HG03457 (cell line): ENCODE measurements at regions not wholly inside any gene's neighbourhood (a gene's known extent, or its start where the extent isn't known, plus 50 kb on each side); places are given as distances from the start of the nearest gene placed in this dataset.
"Not testable (repeated sequence)": the region's sequence is repeated elsewhere in the genome, so short reads cannot be mapped to it uniquely, and the experiment has no call there.

Experiments
- ATAC-seq: cut with Tn5 transposase; IDR thresholded peaks from one replicate; pipeline ENCODE4 v1.9.1; 2021; ENCODE audit warnings: moderate number of reproducible peaks; ENCODE audit not compliant: unreplicated experiment

DNA sequence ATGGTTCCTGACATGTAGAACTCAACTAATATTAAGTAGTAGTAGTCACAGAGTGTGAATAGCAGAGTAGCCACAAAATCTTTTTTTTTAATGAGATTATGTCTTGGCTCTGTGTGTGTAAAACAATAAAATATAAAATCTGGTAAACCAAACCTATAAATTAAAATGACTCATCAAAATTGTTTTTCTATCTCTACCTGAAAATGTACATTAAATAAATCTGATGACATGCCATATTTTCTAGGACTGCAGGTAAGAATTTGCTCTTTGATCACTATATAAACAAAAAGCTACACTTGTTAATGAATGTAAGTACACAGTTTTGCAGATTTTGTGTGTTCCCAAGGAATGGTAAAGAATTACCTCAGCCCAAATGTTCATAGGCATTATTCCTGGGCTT lies 1231.5 kb downstream of the JRKL start:
- ATAC-seq = no peak

DNA sequence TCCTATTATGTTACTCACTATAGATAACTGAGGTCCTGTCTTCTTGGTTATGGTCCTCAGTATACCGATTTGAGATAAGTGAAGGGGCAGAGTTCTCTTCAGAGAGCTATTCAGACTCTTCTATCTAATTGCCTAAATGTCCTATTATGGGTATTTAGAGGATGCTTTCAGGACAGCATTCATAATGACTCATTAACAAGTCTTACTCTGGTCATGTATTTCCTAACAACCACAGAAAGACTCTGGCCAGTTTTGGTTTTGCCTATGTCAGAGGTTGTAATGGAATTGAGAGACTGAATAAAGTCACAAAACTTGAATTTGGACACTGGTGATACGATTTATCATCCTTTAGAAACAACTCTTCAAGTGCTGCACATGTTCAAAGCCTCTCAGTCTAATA lies 1233.0 kb downstream of the JRKL start:
- ATAC-seq = no peak

DNA sequence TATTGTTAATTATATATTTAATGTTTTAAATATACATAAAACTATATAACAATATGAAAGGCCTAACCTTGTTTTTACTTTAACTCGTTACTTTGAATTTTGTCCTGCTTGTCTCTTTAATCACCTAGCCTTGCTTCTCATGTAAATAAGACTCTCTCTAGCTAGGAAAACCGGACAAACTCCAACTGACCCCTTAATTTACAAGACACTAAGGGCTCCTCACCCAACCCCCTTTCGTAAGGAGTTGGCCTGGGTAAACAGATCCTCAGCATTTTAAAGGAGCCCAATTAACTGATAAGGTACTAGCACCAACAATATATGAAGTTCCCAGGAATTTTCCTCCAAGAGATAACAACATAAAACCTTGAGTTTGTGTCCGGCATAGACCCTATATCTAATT lies 1246.9 kb downstream of the JRKL start:
- ATAC-seq = not testable (repeated sequence)

DNA sequence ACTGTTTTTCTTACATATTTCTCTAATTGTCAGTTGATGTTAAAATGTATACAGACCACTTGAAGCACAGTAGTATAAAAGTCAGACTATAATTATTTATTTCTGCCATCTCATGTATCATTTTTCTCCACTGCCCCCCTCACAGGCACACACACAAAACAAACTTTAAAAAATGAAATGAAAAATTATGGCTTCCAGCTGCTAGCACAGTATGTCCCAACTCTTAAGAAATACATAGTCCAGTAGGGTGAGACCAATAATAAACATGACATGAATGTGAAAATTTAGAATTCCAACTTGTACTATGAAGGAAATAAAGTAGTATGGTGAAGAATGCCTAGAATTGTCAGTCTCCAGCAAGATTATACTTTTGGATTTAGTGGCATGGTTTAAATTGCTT lies 1247.9 kb downstream of the JRKL start:
- no peak for ATAC-seq

DNA sequence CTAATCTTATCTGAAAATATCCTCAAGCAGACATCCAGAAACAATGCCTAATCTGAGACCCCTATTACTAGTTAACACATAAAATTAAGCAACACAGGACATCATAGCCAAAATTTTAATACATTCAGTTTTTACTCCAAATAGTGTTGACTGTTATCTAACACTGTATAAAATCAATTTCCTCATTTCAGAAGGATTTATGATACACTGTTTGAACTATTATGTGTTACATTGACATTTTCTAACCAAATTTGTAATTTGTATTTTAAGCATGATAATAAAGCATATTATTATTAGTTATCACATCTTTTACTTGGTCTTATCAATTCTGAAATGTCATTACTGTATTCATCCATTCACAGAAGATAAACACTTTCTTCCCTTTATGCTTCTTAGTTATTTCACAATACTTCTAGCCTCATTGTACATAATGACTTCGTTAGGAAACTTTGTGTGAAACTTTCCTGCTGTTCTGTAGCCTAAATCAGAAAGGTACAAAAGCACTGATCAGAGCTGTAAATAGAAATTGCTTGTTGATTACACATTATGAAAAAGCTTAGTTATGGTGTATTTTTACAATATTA lies 1248.9 kb downstream of the JRKL start:
- ATAC-seq = no peak

DNA sequence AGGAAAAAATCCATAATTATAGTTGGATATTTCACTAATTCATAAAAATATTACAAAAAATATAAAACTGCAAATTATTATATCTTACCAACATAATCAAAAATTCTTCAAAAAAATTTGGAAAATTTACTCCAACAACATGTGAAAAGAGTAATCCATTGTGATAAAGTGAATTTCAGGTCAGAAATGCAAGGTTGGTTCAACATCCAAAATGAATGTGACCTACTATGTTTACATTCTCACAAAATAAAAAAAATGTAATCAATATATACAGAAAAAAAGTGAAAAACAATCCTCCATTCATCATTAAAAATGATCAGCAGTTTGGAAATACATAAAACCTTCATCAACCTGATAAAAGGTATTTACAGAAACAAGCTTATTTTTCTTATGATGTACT lies 1252.2 kb downstream of the JRKL start:
- ATAC-seq = no peak

DNA sequence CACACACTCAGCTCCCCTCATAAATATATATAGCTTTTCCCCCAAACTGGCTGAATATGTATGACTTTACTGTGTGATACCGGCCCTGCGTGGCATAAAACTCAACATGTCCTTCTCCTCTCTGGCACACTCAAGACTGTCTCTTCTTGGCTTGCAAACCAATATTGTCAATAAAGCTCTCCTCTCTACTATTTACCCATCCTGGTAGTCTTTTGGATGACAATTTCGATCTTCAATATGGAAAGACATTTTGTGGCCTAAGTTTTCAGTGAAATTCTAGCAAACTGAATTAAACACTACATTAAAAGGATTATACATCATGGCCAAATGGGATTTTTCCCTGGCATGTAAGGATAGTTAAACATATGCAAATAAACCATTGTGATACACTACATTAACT lies 1255.9 kb downstream of the JRKL start:
- no peak for ATAC-seq

DNA sequence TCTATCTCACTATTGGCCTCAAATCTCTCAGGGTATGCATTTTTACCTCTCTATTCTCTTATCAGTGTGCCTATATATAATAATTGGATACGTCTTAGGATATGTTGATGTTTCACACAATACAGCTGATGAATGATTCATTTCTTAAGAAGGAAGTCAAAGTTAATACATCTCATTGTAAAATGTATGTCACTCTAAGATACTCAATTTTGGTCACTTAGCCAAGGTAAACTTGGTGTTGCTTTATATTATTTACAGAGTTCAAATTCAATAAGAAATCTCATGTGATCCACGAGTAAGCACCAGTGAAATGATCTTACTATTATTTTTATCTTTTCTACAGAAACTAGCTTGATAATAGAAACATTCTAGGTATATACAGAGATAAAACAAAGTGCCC lies 1266.5 kb downstream of the JRKL start:
- no peak for ATAC-seq

DNA sequence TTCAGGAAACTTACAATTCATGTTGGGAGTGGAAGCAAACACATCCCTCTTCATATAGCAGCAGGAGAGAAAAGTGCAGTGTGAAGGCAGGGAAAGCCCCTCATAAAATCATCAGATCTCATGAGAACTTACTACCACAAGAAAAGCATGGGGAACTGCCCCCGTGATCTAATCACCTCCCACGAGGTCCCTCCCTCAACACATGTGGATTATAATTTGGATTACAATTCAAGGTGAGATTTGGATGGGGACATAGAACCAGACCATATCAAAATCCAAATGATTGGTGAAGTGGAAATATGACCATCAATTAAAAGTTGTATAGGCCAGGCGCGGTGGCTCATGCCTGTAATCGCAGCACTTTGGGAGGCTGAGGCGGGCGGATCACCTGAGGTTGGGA lies 1268.0 kb downstream of the JRKL start:
- ATAC-seq = no peak

DNA sequence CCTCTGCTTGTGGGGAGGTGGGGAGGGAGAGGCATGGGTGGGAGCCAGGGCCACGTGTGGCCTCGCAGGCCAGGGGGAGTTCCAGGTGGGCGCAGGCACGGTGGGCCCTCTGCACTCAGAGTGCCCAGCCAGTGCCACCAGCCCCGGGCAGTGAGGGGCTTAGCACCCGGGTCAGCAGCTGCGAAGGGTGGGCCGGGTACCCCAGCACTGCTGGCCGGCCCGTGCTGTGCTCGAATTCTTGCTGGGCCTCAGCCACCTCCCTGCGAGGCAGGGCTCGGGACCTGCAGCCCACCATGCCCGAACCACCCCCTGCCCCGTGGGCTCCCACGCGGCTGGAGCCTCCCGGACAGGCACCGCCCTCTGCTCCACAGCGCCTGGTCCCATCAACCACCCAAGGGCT lies 1277.2 kb downstream of the JRKL start:
- ATAC-seq = no peak

DNA sequence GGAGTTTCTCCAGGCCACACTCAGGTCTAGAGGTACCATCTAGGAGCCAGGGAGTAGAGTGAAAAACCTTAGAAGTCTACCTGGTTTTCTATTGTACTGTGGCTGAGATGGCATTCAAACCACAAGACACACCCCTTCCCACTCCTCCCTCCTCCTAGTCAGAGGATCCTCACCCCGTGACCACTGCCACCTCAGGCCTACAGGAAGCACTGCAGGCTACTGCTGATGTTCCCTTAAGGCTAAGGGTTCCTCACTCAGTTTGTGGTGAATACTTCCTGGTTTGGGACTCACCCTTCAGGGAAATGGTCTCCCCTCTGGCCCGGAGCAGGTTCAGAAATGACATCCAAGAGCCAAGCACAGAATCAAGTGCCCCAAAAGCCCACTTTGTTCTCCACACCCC lies 1293.9 kb downstream of the JRKL start:
- no peak for ATAC-seq

DNA sequence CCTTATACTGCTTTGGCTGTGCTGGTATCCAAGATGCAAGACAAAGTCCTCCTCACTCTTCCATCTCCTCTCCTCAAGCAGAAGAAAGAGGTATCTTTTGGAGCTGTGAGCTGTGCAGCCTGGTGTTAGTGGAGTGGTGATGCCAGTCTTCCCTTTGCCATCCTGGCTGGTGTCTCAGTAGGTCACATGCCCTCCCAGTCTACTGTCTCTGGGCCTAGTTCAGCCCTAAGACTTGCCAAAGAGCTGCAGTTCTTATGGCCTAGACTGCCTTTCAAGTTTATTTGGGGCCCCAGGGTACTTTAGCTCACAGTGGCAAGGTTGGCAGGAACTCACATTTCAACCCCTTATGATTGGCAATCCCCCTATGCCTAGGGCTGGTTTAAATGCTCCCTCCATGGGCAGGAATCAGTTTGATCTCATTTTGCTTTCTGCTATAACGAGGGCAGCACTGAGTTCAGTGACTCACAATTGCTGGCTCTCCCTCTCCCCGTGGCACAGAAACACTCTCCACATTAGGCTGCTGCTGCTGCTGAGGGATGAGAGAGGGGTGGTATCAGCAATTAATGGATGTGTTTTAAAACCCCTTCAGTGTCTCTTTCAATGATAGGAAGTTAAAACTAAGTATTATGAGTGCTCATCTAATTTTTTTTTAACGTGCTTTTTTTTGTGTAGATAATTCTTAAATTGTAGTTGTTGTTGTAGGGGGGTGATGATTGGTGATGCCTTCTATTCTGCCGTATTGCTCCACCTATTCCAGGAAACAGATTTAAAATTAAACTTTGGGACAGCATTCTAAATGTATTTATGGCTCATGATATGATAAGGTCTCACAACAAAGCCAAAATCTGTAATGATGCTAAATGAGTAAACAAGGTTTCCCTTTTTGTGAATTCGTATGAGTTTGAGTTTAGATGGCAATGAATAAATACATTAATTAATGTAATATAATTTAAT lies 1295.0 kb downstream of the JRKL start:
- no peak for ATAC-seq

DNA sequence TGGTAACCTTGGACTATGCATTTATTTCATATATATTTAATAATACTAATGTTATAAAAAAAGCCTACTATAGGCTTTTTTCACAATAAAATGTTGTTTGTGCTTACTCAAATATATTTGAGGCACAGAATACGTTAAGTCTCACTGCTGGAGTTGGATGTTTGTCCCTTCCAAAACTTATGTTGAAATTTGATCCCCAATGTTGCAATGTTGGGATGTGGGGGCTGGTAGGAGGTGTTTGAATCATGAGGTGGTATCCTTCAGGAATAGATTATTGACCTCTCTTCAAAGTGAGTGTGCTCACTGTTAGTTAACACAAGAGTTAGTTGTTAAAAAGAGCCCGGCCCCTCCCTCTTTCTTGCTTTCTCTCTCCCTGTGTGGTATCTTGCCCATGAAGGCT lies 1295.9 kb downstream of the JRKL start:
- ATAC-seq = no peak

DNA sequence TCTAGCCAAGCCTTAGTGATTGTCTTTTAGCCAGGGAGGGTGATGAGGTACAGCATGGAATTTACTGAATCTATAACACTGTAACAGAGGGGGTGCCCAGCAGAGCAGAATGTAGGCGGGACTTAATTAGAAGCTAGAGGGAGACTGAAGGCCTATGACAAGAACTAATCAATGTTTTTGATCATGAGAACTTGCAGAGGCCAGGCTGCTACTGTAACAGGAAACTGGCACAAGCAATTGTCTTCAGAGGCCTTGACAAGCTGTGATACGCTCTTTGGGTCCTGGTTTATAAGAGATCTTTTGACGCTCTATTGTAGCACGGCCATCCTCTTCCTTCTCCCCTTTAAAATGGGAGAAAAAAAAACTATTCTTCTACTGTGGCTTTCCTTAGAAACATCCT lies 1297.3 kb downstream of the JRKL start:
- no peak for ATAC-seq

DNA sequence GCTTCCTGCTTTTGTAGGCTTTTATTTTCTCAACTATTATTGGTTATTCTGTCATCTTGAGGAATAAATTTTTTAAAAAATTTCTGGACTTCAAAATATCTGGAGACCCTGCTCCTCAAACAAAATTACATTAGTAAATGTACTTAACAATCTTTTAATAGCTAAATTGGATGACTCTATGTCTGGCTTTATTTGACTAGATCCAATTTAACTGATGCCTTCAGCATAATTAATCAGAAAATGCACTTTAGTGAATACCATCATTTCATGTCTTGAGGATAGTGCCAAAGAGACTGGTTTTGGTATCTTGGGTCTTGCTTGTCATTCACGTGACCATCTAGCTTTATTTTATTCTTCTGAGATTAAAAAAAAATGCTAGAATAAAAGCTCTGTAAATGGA lies 1301.2 kb downstream of the JRKL start:
- no peak for ATAC-seq

DNA sequence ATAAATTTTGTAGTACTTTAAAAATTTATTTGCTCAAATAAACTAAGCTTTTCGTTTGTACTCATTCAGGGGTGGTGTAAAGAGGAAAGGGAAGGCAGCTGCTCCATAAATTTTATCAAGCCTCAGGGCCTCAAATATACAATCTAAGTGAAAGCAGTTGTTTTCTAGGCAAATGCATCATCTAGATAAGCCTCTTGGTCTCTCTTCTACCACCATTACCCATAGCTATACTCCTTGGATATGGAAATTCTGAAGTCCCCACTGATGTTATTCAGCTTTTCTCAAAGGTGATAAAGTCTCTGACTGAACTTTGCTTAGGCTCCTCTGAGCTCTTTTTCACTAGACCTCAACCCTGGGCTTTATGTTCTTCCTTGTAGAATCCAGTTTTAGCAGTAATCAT lies 1313.1 kb downstream of the JRKL start:
- ATAC-seq = no peak

DNA sequence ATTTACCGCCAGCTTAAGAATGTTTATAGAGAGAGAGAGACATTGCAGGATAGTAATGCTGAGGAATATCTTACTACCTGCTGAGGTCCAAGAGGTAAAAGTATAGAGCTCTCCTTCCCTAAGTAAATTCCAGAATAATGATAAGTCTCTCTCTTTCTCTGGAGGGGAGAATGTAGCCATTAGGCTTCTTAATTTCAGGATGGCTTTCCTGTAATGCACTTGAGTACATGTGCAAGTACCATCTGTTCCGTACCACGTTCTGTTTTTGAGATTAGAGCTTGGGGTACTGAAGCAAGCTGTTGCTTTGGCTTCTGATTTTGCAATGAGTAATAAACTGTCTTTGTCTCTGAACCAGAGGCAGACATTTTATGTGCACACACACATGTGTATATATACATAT lies 1314.0 kb downstream of the JRKL start:
- no peak for ATAC-seq

DNA sequence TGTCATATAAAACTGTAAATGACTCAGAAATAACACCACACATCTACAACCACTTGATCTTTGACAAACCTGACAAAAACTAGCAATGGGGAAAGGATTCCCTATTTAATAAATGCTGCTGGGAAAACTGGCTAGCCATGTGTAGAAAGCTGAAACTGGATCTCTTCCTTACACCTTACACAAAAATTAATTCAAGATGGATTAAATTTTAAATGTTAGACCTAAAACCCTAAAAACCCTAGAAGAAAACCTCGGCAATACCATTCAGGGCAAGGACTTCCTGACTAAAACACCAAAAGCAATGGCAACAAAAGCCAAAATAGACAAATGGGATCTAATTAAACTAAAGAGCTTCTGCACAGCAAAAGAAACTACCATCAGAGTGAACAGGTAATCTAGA lies 1315.3 kb upstream of the CNTN5 start:
- ATAC-seq = not testable (repeated sequence)

DNA sequence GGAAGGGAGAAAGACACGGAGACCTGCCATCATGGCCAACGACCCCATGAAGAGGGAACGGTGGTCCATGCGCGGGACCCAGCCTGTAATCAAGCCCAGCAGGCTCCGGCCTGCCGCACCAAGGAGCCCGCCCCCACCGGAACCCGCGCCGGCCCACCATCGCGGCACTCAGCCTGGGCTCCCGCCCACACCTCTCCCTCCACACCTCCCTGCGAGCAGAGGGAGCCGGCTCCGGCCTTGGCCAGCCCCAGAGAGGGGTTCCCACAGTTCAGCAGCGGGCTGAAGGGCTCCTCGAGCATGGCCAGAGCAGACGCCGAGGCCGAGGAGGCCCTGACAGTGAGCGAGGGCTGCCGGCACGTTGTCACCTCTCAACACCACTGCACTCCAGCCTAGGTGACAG lies 1302.8 kb upstream of the CNTN5 start:
- ATAC-seq = no peak

DNA sequence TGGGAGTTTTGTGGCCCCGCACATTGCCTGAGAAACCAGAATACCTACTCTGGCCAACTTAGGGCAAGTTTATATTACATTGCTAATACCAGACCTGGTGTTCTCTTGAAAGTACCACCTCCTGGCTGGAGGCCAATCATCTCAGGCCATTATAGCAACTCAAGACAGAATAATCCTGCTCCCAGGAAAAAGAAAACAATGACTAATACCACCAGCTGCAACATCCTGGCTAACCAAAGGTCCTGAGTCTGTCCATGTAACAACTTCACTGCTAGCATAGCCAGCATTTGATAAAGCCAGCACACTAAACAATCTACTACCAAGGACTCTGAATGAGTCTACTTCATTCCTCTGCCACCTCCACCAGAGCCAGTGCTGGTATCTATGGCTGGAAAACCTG lies 1298.7 kb upstream of the CNTN5 start:
- ATAC-seq = no peak

DNA sequence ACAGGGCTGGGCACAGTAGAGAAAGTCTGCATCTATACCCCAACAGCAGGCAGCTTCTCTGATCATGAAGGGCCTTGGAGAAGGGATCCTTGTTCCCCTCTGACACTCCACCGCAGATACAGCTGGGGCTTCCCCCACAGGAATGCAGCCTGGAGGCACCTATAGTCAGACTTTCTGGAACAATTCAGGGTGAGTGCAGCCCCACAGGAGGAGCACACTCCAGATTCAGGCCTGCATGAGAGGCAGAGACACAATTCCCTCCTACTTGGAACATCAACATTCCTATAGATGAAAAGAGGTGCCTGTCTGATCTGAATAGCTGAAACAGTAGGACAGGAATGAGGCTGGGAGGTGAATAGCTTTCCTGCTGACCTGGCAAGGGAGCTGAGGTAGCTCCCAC lies 1298.0 kb upstream of the CNTN5 start:
- ATAC-seq = no peak

DNA sequence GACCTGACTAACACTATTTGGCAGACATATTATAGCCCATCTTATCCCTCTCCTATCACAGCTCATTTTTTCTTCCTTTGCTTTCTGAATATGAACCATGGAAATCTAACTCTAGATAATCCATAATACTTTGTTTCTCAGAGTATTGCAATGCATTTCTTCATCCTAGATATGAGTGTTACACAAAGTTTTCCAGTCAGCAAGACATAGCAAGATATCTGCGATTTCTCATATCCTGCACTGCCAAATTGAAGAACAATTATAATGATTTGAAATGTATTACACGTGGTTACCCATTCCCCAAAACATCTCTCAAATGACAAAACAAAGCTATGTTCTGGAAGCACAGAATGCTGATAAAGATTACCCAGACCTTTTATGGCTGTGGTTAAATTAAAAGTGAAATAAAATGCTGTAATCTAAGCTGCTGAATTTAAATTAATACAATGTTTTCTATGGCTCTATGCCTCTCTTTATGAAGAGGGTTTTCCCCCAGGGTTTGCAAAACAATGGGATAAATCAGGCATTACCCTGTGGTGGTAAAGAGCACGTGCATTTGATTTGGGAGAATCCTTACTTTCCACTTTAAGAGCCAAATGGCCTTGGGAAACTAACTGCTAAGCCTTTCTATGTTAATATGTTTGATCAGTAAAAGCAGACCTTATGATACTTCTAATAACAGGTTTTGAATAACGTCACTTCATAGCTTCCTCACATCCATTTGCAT lies 1291.0 kb upstream of the CNTN5 start:
- no peak for ATAC-seq
